ENCODE measurements at regions not wholly inside any gene's neighbourhood (a gene's known extent, or its start where the extent isn't known, plus 50 kb on each side); places are given as distances from the start of the nearest gene placed in this dataset.

GRCh38 chr13:22934744-22935523, 245.8 kb upstream of the SGCG start:
- Histone ChIP-seq H3K27ac (ENCODE audit: insufficient read depth, low read depth, low read length) (no peak overlapping the region), H3K4me2 (ENCODE audit: insufficient read depth, low read length) (no peak overlapping the region), H3K4me3 (replicated peaks in 1 of 3; ENCODE audit: insufficient read depth in 1 of 3, low read depth in 1 of 3, low read length in 3 of 3) (no peak overlapping the region), H2AFZ (ENCODE audit: low read depth, low read length) (no peak overlapping the region), H3K79me2 (ENCODE audit: control insufficient read depth, insufficient read depth, low read length) (no peaks in the 10 kb centered on the region), H3K27me3 (ENCODE audit: control insufficient read depth in 2 of 2, insufficient read depth in 2 of 2, low read length in 2 of 2) (no peaks in the 10 kb centered on the region), H3K9ac (replicated peaks; ENCODE audit: extremely low read depth, insufficient read depth, low read length) (no peak overlapping the region), H3K4me1 (ENCODE audit: control insufficient read depth, extremely low read depth, insufficient read depth, low read length) (no peaks in the 10 kb centered on the region), H3K36me3 (ENCODE audit: control insufficient read depth in 2 of 2, extremely low read depth in 1 of 2, insufficient read depth in 2 of 2, low read length in 2 of 2) (no peaks in the 10 kb centered on the region), H3K9me1 (replicated peaks; ENCODE audit: control insufficient read depth, extremely low read depth, insufficient read depth, low read length) (no peaks in the 10 kb centered on the region), H4K20me1 (replicated peaks; ENCODE audit: control insufficient read depth, extremely low read depth, insufficient read depth, low read length) (no peaks in the 10 kb centered on the region), H3K9me3 (replicated peaks; ENCODE audit: control insufficient read depth, insufficient read depth, low read length) (no peaks in the 10 kb centered on the region)
- ChIA-PET CTCF (no interaction called here), POLR2A (no interaction called here)
- BruUV-seq (replicated peaks), result no TSS peak
- dilution Hi-C loops (cut with MboI; ENCODE audit: extremely low pct_ligation_motif_present, low sequenced_read_pairs) (no loop called here), intact Hi-C loops (cut with micrococcal nuclease) (no loop called here)
- TF ChIP-seq MYC (IDR thresholded peaks at IDR 0.05; ENCODE audit: low read depth, low read length), result no peak
- no peak for TF ChIP-seq CTCF (IDR thresholded peaks at IDR 0.05; ENCODE audit: extremely low read depth in 1 of 2, insufficient read depth in 1 of 2, low read depth in 1 of 2, low read length in 2 of 2)
- TF ChIP-seq JUN (IDR thresholded peaks at IDR 0.05; ENCODE audit: borderline replicate concordance, insufficient read depth, insufficient read length, low read depth), result no peak
- no peak for TF ChIP-seq FOS (IDR thresholded peaks at IDR 0.05; ENCODE audit: borderline replicate concordance, insufficient read depth, low read length)
- TF ChIP-seq POLR2AphosphoS5 (IDR thresholded peaks at IDR 0.05; ENCODE audit: insufficient read depth, low read depth, low read length), result no peak
- TF ChIP-seq EZH2 (IDR thresholded peaks at IDR 0.05; ENCODE audit: borderline replicate concordance, low read depth, low read length, severe bottlenecking), result no peak
- TF ChIP-seq POLR2A (IDR thresholded peaks at IDR 0.05; ENCODE audit: low read depth, low read length), result no peak
- no peak for TF ChIP-seq MAX (IDR thresholded peaks at IDR 0.05; ENCODE audit: insufficient read depth, insufficient read length)
- no peak for TF ChIP-seq GATA2 (IDR thresholded peaks at IDR 0.05; ENCODE audit: insufficient read depth, insufficient read length, low read depth, low read length)
- FAIRE-seq (no peak), DNase-seq (ENCODE audit: low read depth, low spot score) (no peak)

All from endothelial cell of umbilical vein (primary cell).